ENCODE measurements at regions not wholly inside any gene's neighbourhood (a gene's known extent, or its start where the extent isn't known, plus 50 kb on each side); places are given as distances from the start of the nearest gene placed in this dataset.
"Not testable (repeated sequence)": the region's sequence is repeated elsewhere in the genome, so short reads cannot be mapped to it uniquely, and the experiment has no call there.

- TF ChIP-seq CTCF (conservative IDR thresholded peaks at IDR 0.05) (no peak), ZFX (IDR thresholded peaks at IDR 0.05) (no peak)
- H3K27ac ChIP-seq, result no peak overlapping the region
Observed at GRCh38 chr9:18314316-18314715, 159.6 kb upstream of the ADAMTSL1 start.

GRCh38 chr9:18317896-18318295 lies 156.1 kb upstream of the ADAMTSL1 start:
- no peak overlapping the region for H3K27ac ChIP-seq
- TF ChIP-seq ZFX (IDR thresholded peaks at IDR 0.05) (no peak), CTCF (conservative IDR thresholded peaks at IDR 0.05) (no peak)

GRCh38 chr9:18319918-18320445 lies 154.0 kb upstream of the ADAMTSL1 start:
- TF ChIP-seq ZFX (IDR thresholded peaks at IDR 0.05), result no peak
- TF ChIP-seq CTCF (conservative IDR thresholded peaks at IDR 0.05), result peak; percentile 13
- no peak overlapping the region for H3K27ac ChIP-seq

- no peak overlapping the region for H3K27ac ChIP-seq
- TF ChIP-seq ZFX (IDR thresholded peaks at IDR 0.05), result no peak
- TF ChIP-seq CTCF (conservative IDR thresholded peaks at IDR 0.05), result no peak
Observed at GRCh38 chr9:18324928-18325745, 148.8 kb upstream of the ADAMTSL1 start.

- H3K27ac ChIP-seq, result not testable (repeated sequence)
Observed at GRCh38 chr9:18325746-18326011, 148.3 kb upstream of the ADAMTSL1 start.

- H3K27ac ChIP-seq, result no peak overlapping the region
- TF ChIP-seq CTCF (conservative IDR thresholded peaks at IDR 0.05) (no peak), ZFX (IDR thresholded peaks at IDR 0.05) (no peak)
Observed at GRCh38 chr9:18327121-18327520, 146.8 kb upstream of the ADAMTSL1 start.

- no peak for TF ChIP-seq CTCF (conservative IDR thresholded peaks at IDR 0.05)
- TF ChIP-seq ZFX (IDR thresholded peaks at IDR 0.05), result no peak
- H3K27ac ChIP-seq, result no peak overlapping the region
Observed at GRCh38 chr9:18330401-18331309, 143.3 kb upstream of the ADAMTSL1 start.

Data from C4-2B (cell line).